Lower leg skin (tissue), 4 donors: ENCODE measurements at regions not wholly inside any gene's neighbourhood (a gene's known extent, or its start where the extent isn't known, plus 50 kb on each side); places are given as distances from the start of the nearest gene placed in this dataset.

Experiments used
- DNase-seq, 2 donors: peaks; one replicate each; pipeline ENCODE4 v3.0.0-alpha.2; 2019; ENCODE audit warnings: low spot score in 2 of 2
- H3K4me3 ChIP-seq: fragments of 200-600 bp; sonication (generic); 2 replicates; pipeline ENCODE4 v1.5.1; 2017; ENCODE audit warnings: mild to moderate bottlenecking, low read depth; ENCODE audit not compliant: poor library complexity, severe bottlenecking
- POLR2A ChIP-seq, 2 donors: fragments of 450-650 bp; IDR thresholded peaks; one replicate each; pipeline ENCODE4 v1.6.1; 2016 to 2017; ENCODE audit warnings: antibody characterized with exemption in 2 of 2, mild to moderate bottlenecking in 1 of 2, moderate library complexity in 1 of 2
- WGBS, 2 donors: methylation state at CpG; one replicate each; pipeline ENCODE4 v1.1.5; 2018; 5-methylcytosine and 5-hydroxymethylcytosine counted together
- intact Hi-C: fragments of 100-400 bp; cut with DNase I; formaldehyde crosslinking; loops from one replicate; pipeline ENCODE4 v1.15.0; 2023; ENCODE audit warnings: low total_unique reads
- TF ChIP-seq, protein P1 (sequence below), 3 donors: fragments of 450-650 bp; IDR thresholded peaks; one replicate each; pipeline ENCODE4 v1.5.1; 2016; ENCODE audit warnings: antibody characterized with exemption in 3 of 3, mild to moderate bottlenecking in 3 of 3, moderate library complexity in 2 of 3

DNA sequence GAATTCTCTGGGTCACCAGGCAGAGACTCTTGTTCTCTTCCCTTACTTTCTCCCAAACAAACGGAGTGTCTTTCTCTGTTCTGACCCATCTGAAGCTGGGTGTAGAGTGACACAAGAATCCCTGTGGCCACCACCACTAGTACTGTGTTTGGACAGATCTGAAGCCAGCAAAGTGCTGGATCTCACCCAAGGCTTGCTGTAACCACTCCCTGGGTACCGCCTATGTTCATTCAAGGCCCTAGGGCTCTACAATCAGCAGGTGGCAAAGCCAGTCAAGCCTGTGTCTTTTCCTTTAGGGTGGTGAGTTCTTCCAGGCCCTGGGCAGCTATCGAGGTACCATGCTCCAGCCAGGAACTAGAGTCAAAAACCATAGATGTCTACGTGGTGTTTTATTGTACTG lies 149.2 kb upstream of the CTNNB1 start:
- no peak for DNase-seq
- intact Hi-C loops = no loop called here
- TF ChIP-seq, protein P1, sequence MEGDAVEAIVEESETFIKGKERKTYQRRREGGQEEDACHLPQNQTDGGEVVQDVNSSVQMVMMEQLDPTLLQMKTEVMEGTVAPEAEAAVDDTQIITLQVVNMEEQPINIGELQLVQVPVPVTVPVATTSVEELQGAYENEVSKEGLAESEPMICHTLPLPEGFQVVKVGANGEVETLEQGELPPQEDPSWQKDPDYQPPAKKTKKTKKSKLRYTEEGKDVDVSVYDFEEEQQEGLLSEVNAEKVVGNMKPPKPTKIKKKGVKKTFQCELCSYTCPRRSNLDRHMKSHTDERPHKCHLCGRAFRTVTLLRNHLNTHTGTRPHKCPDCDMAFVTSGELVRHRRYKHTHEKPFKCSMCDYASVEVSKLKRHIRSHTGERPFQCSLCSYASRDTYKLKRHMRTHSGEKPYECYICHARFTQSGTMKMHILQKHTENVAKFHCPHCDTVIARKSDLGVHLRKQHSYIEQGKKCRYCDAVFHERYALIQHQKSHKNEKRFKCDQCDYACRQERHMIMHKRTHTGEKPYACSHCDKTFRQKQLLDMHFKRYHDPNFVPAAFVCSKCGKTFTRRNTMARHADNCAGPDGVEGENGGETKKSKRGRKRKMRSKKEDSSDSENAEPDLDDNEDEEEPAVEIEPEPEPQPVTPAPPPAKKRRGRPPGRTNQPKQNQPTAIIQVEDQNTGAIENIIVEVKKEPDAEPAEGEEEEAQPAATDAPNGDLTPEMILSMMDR (IDR thresholded peaks at IDR 0.05) = no peak
- TF ChIP-seq POLR2A (IDR thresholded peaks at IDR 0.05) = no peak

GRCh38 chr3:41053220-41053619 lies 146.1 kb upstream of the CTNNB1 start:
- TF ChIP-seq, protein P1 (IDR thresholded peaks at IDR 0.05) = no peak
- TF ChIP-seq POLR2A (IDR thresholded peaks at IDR 0.05) = no peak
- intact Hi-C loops = no loop called here
- no peak for DNase-seq
- no peak overlapping the region for H3K4me3 ChIP-seq
- WGBS, 2 donors = 54 to 71% methylated on average over 2 of the region's 2 CpGs

More for the DNA sequence above, 149.2 kb upstream of the CTNNB1 start:
- no peak overlapping the region for H3K4me3 ChIP-seq
- WGBS, 2 donors = 53 to 54% methylated on average over 4 of the region's 4 CpGs

DNA sequence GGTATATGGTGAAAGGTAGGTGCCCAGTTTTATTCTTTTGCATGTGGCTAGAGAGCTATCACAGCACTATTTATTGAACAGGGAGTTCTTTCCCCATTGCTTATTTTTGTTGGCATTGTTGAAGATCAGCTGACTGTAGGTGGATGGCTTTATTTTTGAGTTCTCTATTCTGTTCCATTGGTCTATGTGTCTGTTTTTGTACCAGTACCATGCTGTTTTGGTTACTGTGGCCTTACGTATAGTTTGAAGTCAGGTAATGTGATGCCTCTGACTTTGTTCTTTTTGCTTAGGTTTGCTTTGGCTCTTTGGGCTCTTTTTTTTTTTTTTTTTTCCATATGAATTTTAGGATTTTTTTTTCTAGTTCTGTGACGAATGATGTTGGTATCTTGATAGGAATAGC lies 139.2 kb upstream of the CTNNB1 start:
- WGBS, 2 donors = 94 to 95% methylated on average over 2 of the region's 2 CpGs
- TF ChIP-seq POLR2A (IDR thresholded peaks at IDR 0.05) = no peak
- TF ChIP-seq, protein P1 (IDR thresholded peaks at IDR 0.05) = no peak

DNA sequence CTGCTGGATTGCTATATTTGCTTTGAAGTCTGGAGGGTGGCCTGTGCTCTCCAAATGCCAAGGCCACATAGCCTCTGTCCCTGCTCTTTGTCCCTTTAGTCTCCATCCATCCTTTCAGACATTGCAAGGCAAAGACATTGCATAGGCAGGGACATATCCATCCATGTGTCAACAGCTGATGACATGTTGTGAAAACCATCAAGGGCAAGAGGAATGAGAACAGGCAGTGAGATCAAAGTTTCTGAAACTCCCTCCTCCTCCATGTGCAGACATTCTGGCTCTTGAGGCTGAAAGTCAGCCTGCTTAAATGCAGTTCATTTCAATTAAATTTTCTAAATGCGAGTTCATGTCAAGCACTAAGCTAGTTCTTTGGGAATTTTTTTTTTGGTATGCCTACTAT lies 135.2 kb upstream of the CTNNB1 start:
- TF ChIP-seq, protein P1 (IDR thresholded peaks at IDR 0.05) = no peak
- TF ChIP-seq POLR2A (IDR thresholded peaks at IDR 0.05) = no peak
- 76% methylated on average over 1 of the region's 1 CpG for WGBS, 2 donors
- intact Hi-C loops = no loop called here
- no peak overlapping the region for H3K4me3 ChIP-seq
- DNase-seq = no peak

More for the DNA sequence above, 139.2 kb upstream of the CTNNB1 start:
- no peak overlapping the region for H3K4me3 ChIP-seq
- intact Hi-C loops = no loop called here
- no peak for DNase-seq

DNA sequence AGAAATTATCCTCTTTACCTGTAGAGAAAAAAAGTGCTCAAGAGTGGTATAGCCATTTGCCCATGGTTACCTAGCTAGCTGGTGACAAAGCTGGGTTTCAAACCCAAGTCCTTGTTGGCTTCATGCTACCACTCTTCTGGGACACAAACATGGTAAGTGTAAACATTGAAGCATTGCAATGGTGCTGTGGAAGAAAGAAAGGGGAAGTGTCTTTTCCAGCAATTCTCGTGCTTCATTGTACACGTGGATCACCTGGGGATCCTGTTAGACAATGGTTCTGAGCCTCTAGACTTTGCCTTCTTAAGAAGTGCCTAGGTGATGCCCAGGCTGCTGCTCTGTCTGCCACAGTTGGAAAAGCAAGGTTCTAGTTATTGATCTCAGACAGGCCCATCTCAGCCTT lies 134.8 kb upstream of the CTNNB1 start:
- TF ChIP-seq, protein P1 (IDR thresholded peaks at IDR 0.05) = no peak
- no peak for TF ChIP-seq POLR2A (IDR thresholded peaks at IDR 0.05)
- WGBS, 2 donors = 86 to 88% methylated on average over 2 of the region's 2 CpGs
- intact Hi-C loops = no loop called here
- H3K4me3 ChIP-seq = no peak overlapping the region
- no peak for DNase-seq

DNA sequence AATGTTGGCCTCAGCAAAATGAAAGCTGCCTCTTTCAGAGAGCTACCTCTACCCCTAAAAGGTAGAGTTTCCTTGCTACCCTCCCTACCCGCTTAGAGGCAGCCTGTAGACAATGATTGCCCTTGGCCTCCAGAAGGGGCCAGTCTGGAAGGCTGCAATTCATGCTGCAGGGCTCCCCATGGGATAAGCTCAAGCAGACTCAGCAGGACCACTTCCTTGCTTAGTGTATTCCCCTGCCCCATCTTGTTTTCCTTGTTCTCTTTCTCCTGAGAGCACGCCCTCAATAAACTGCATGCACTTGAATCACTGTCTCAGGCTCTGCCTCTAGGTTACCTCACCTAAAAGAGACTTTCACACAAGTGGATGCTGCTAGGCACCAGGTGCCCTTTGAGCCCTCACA lies 134.0 kb upstream of the CTNNB1 start:
- no peak overlapping the region for H3K4me3 ChIP-seq
- TF ChIP-seq, protein P1 (IDR thresholded peaks at IDR 0.05) = no peak
- no peak for TF ChIP-seq POLR2A (IDR thresholded peaks at IDR 0.05)
- 94 to 100% methylated on average over 2 of the region's 2 CpGs for WGBS, 2 donors
- no peak for DNase-seq
- intact Hi-C loops = no loop called here
